ENCODE measurements at regions not wholly inside any gene's neighbourhood (a gene's known extent, or its start where the extent isn't known, plus 50 kb on each side); places are given as distances from the start of the nearest gene placed in this dataset.
"Not testable (repeated sequence)": the region's sequence is repeated elsewhere in the genome, so short reads cannot be mapped to it uniquely, and the experiment has no call there.

DNA sequence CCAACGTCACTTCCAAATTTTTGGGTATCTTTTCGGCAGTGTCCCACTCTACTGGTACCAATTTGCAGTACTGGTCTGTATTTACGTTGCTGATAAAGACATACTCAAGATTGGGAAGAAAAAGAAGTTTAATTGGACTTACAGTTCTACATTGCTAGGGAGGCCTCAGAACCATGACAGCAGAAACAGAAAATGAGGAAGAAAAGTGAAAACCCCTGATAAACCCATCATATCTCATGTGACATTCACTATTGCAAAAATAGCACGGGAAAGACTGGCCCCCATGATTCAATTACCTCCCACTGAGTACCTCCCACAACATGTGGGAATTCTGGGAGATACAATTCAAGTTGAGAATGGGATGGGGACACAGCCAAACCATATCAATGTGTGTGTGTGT is 364.0 kb upstream of the KCND2 start:
- no peak for DNase-seq

DNA sequence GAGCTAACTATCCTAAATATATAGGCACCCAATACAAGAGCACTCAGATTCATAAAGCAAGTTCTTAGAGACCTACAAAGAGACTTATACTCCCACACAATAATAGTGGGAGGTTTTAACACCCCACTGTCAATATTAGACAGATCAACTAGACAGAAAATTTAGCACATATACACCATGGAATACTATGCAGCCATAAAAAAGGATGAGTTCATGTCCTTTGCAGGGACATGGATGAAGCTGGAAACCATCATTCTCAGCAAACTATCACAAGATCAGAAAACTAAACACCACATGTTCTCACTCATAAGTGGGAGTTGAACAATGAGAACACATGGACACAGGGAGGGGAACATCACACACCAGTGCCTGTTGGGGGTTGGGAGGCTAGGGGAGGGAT is 358.9 kb upstream of the KCND2 start:
- not testable (repeated sequence) for DNase-seq

DNA sequence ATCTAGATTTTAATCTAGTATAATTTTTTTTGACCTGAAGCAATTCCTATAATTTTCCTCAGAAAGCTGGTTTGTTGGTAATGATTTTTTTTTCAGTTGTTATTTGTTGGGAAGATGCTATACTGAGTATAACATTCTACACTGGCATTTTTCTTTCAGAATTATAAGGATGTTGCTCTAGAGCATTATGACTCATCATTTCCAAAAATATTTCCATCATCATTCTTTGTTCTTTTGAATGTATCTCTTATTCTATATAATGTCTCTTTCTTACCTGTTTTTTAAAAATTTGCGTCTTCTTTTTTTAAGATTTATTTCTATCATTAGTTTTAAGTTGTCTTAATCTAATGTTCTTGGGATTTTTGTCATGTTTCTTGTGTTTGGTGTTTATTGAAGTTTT is 356.5 kb upstream of the KCND2 start:
- no peak for DNase-seq

GRCh38 chr7:119918185-119918584 is 354.8 kb upstream of the KCND2 start:
- no peak for DNase-seq

- DNase-seq, result no peak
Observed at GRCh38 chr7:119919986-119920385, 353.0 kb upstream of the KCND2 start.

DNA sequence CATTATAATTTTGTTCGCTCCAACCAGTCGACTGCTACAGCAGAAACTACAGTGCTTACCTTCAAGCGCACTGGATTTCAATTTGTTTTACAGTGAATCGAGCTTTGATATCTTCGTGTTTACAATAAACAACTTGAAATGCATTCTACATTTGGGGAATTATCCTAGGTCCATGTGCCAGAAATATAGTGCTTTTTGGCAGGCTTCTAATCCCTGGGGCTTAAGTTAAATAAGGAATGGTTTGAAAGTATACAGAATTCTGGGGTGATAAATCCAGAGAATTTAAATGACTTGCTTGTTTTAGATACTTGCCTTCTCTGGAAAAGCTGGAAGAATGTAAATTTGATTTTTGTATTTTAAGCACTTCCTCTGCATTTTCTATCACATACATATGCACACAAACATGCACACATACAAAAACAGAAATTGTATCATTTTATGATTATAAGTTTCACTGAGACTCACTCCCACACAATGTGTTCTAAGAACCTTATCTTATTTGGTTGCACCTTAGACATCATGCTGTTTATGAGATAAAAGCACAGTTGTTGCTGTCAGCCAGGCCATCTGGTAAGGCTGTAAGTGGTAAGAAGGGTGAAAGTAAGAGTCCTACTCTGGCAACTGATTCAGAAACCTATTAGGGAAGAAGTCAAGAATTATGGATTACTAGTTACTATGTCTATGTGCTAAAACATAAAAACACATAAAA is 347.2 kb upstream of the KCND2 start:
- no peak for DNase-seq

DNA sequence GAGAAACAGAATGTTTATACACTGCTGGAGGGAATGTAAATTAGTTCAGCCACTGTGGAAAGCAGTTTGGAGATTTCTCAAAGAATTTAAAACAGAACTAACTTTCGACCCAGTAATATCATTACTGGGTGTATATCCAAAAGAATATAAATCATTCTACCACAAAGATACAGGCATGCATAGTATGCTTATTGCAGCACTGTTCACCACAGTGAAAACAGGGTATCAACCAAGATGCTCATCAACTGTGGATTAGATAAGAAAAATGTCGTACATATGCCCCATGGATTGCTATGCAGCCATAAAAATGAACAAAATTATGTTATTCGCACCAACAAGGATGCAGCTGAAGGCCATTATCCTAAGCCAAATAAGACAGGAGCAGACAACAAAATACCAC is 343.1 kb upstream of the KCND2 start:
- DNase-seq, result no peak

DNA sequence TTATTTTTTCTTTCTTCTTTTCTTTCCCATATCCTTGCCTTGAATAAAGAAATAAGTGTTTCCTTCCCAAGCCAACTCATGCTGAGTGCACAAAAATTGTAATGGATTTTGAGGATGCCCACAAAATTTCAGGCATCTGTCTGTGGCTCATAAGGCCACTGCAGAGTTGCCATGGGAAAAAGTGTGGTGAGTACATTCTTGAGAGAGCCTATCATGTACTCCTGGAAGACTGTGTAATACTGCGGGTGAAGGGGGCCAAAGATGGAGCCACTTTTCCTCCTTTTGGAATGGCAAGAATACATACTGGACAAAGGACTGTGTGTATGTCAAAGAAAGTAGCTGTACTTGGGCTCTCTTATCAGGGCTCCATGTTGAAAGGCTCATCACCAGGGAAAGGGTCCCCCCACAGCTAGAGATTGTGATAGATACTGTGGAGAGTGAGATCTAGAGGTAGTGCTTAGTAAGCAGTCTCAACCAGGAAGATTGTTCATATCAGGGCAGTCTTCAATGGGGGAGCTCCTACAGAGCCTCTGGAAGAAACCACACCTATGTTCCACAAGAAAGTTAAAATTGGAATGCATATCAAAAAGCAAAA is 341.6 kb upstream of the KCND2 start:
- no peak for DNase-seq

- no peak for DNase-seq
Observed at GRCh38 chr7:119935418-119936025, 337.5 kb upstream of the KCND2 start.

DNA sequence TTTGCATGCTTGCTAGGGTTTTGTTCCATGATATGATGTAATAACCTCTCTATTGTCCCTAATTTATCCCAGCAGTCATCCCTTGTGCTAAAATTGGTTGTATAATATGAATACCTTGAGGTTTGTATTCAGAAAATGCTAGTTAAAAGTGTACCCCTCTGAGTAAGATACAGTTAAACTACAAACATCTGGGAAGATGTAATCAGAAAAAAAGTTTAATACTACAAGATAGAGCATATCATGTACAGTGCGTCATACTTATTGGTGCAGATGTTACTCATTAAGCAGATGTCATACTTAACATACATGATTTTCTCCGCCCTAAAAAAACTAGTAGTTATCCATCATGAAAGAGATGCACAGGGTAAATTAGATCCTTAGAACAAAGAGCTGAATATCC is 336.1 kb upstream of the KCND2 start:
- DNase-seq, result no peak

- DNase-seq, result no peak
Observed at GRCh38 chr7:119937745-119938144, 335.2 kb upstream of the KCND2 start.

DNA sequence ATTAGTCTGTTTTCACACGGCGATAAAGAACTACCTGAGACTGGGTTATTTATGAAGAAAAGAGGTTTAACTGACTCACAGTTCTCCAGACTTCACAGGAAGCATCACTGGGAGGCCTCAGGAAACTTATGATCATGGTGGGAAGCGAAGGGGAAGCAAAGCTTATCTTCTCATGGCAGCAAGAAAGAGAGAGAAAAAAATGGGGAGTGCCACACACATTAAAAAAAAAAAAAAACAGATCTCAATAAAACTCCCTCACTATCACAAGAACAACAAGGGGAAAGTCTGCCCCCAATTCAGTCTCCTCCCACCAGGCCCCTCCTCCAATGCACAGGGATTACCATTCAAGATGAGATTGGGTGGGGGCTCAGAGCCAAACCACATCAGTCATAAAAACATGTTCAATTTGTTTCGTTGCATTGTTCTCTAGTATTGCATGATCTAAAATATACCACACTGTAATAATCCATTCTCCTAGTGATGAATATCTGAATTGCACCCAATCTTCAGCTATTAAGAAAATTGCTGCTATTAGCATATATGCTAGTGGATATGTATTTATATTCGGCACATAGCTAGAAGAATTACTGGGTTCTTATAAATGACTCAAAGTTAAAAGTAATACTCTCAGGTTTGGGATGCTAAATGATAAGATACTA is 328.9 kb upstream of the KCND2 start:
- no peak for DNase-seq

- DNase-seq, result no peak
Observed at GRCh38 chr7:119944601-119944972, 328.4 kb upstream of the KCND2 start.

DNA sequence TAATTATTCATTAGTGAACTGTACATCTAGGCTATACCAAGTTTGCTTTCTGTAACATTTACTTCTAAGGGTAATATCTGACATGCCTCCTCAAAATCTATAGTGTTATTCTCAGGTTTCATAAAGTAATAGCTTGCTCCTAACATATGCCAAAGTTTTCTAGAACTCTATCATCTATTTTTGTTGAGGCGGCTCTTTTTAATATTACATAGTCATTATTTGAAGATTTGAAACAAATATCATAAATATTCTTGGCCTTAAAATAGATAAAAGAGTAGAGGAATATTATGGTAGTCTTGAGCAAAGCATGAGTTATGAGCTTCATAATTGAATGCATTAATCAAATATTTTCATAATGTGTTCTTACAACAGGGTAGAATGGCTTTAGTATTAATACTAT is 327.2 kb upstream of the KCND2 start:
- no peak for DNase-seq

GRCh38 chr7:119949053-119949452 is 323.9 kb upstream of the KCND2 start:
- no peak for DNase-seq

- DNase-seq, result not testable (repeated sequence)
Observed at GRCh38 chr7:119950390-119951041, 322.5 kb upstream of the KCND2 start.

GRCh38 chr7:119951614-119952013 is 321.4 kb upstream of the KCND2 start:
- not testable (repeated sequence) for DNase-seq

GRCh38 chr7:119957335-119957734 is 315.6 kb upstream of the KCND2 start:
- DNase-seq, result no peak

DNA sequence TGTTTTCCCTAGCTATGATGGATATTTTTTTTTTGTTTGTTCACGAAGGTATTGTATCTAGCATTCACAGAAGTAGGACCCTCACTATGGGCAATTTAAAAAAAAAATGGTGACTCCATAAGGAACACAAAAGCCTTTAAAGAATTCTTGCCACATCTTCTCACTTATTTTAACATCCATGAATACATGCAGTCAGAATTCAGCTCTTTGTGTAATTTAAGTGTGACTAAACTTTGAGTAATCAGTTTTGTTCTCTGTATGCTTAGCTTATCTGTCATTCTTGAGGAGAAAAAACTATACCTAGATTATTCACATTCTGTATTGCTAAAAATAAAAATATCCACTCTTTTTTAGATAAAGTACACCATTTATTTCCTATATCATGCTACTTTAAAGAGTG is 313.2 kb upstream of the KCND2 start:
- DNase-seq, result no peak

GRCh38 chr7:119963654-119964053 is 309.3 kb upstream of the KCND2 start:
- DNase-seq, result no peak

GRCh38 chr7:119964065-119964464 is 308.9 kb upstream of the KCND2 start:
- DNase-seq, result no peak

- DNase-seq, result no peak
Observed at GRCh38 chr7:119964788-119965542, 308.0 kb upstream of the KCND2 start.

DNA sequence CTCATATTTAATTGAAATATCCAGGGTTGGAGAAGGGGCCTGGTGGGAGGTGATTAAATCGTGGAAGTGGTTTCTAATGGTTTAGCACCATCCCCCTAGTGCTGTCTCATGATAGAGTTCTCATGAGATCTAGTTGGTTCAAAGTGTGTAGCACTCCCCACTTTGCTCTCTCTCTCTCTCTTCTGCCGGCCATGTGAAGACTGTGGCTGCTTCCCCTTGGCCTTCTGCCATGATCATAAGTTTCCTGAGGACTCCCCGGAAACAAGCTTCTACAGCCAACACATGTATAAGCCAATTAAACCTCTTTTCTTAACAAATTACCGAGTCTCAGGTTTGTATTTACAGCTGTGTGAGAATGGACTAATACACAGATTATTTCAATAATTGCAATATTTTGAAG is 305.8 kb upstream of the KCND2 start:
- DNase-seq, result no peak
